HUES48 (cell line): ENCODE measurements at regions not wholly inside any gene's neighbourhood (a gene's known extent, or its start where the extent isn't known, plus 50 kb on each side); places are given as distances from the start of the nearest gene placed in this dataset.
"Not testable (repeated sequence)": the region's sequence is repeated elsewhere in the genome, so short reads cannot be mapped to it uniquely, and the experiment has no call there.

Experiments used
- H3K27ac ChIP-seq: one replicate; pipeline ENCODE4 v1.7.0; 2013; ENCODE audit warnings: low read depth, low read length, inconsistent platforms
- H3K27me3 ChIP-seq: 2 replicates; pipeline ENCODE4 v1.6.1; 2013; ENCODE audit warnings: mild to moderate bottlenecking, low read length; ENCODE audit not compliant: control insufficient read depth, insufficient read depth
- H3K36me3 ChIP-seq: 2 replicates; pipeline ENCODE4 v1.6.1; 2013; ENCODE audit warnings: low read length; ENCODE audit not compliant: control insufficient read depth, insufficient read depth
- H3K4me1 ChIP-seq: 2 replicates; pipeline ENCODE4 v1.6.1; 2013; ENCODE audit warnings: mild to moderate bottlenecking, low read length; ENCODE audit not compliant: control insufficient read depth, insufficient read depth
- H3K4me3 ChIP-seq: 2 replicates; pipeline ENCODE4 v1.5.1; 2013; ENCODE audit warnings: mild to moderate bottlenecking, low read depth, low read length
- H3K9ac ChIP-seq: 2 replicates; pipeline ENCODE4 v1.6.1; 2013; ENCODE audit warnings: mild to moderate bottlenecking, low read depth, low read length, moderate library complexity
- H3K9me3 ChIP-seq: 2 replicates; pipeline ENCODE4 v1.6.1; 2013; ENCODE audit warnings: low read length; ENCODE audit not compliant: control insufficient read depth, insufficient read depth

DNA sequence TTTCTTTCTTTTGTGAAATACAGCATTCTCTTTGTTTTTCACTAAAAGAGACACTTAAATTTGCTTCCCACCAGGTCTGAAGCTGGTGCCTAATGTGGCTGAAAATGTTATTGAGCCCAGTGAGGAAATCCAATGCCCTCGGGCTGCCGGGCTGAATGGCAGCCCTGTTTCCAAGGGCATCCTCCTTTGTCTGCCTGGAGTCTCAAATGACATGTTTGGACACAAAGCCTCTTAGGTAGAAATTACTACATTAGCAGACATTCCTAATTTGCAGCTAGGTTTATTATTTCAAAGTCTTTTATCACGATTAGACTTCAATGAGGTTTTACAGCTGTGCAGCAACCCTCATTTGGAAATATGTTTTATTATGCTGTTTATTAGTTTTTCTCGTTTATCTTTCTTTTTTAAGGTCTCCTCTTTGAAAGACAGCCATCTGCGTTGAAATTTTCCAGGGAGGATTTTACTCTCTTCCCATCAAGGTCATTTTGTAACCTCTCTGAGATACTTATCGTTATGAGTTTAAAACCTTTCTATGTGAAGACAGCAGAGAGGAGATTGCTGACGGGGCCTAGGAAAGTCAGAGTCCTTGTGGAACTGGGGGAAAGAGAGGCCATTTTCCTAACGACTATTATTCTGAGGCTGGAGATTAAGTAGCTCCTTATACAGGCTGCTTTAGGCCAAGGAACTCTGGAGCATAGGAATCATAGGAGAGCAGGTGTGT lies 59.0 kb upstream of the ZNF532 start:
- Histone ChIP-seq H3K9me3 (no peaks in the 10 kb centered on the region), H3K27me3 (no peaks in the 10 kb centered on the region), H3K27ac (no peak overlapping the region), H3K4me3 (no peak overlapping the region), H3K36me3 (no peaks in the 10 kb centered on the region), H3K4me1 (peaks cover 30% of the 10 kb centered on the region), H3K9ac (no peak overlapping the region)

DNA sequence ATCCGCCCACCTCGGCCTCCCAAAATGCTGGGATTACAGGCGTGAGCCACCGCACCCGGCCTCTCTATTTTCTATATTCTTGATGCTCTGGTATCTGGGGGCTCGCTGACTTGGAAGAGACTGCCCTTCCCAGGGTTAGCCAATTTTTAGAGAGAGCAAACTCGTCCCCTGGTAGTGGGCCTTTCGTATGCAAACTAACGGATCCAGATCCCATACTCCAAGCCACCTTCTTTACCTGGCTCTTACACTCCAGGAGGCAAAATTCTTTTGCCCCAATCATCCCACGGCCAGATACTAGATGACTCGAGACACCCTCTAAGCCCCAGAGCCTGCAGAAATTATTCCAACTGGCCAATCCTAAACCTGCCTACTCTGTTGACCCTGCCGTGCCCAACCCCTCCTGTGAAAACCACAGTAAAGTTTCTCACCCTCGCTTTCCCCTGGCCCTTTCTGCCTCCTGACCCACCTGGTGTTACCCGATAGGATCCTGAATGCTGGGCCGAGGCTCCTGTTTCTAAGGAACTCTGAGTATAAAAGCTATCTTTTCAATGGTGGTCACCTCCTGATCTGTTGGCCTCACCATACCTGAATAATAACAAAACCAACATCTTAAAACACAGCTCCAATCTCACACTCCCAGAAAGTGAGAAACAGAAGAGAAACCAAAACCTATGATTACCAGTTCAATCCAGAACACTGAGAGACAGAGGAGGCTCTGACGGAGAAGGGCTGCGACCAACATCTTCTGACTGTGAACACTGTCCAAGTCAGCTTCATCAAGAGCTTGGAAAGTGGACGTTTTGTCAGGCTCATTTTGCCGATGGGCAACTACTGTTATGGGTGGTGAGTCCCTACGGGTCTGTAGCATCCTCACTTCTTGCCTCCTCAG lies 57.6 kb upstream of the ZNF532 start:
- peaks cover 25% of the 10 kb centered on the region for H3K4me1 ChIP-seq
- H3K4me3 ChIP-seq = no peak overlapping the region
- H3K36me3 ChIP-seq = no peaks in the 10 kb centered on the region
- H3K27me3 ChIP-seq = no peaks in the 10 kb centered on the region
- no peaks in the 10 kb centered on the region for H3K9me3 ChIP-seq
- peak overlapping the region; percentile 47 for H3K27ac ChIP-seq
- H3K9ac ChIP-seq = no peak overlapping the region

DNA sequence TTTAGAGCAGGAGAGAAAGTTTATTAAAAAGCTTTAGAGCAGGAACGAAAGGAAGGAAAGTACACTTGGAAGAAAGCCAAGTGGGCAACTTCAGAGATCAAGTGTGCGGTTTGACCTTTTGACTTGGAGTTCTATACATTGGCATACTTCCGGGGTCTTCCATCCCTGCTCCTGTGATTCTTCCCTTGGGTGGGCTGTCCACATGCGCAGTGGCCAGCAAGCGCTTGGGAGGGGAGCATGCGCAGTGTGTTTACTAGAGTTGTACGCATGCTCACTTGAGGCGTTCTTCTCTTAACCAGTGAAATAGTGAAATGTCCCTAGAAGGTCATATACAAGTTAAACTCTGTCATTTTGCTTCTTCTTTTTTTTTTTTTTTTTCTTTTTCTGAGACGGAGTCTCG lies 56.9 kb upstream of the ZNF532 start:
- Histone ChIP-seq H3K9ac (no peak overlapping the region), H3K27me3 (no peaks in the 10 kb centered on the region), H3K27ac (no peak overlapping the region), H3K4me1 (peaks cover 25% of the 10 kb centered on the region), H3K36me3 (no peaks in the 10 kb centered on the region), H3K9me3 (no peaks in the 10 kb centered on the region), H3K4me3 (no peak overlapping the region)

DNA sequence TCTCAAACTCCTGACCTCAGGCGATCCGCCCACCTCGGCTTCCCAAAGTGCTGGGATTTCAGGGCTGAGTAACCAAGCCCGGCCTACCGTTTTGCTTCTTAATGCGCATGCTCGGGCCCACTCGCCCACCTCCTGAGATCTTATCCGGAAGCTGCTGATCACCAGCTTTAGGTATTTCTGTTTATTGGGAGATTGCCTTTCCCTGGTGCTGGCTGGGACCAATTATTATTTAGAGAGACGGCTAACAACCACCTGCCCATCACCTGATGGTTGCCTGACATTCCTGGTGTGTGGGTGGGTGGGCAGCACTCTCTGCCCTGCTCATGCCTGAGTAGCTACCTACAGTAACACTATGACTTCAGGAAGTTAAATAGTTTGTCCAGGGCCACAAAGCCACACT lies 56.3 kb upstream of the ZNF532 start:
- H3K27ac ChIP-seq = peak overlapping the region; percentile 77
- no peak overlapping the region for H3K4me3 ChIP-seq
- H3K36me3 ChIP-seq = no peaks in the 10 kb centered on the region

DNA sequence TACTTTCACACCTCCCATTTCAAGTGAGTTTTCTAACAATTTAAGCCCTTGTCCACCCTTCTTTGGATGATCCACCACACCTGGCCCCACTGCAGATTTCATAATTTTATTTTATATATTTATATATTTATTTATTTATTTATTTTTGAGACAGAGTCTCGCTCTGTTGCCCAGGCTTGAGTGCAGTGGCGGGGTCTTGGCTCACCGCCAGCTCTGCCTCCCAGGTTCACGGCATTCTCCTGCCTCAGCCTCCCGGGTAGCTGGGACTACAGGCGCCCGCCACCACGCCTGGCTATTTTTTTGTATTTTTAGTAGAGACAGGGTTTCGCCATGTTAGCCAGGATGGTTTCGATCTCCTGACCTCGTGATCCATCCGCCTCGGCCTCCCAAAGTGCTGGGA lies 52.8 kb upstream of the ZNF532 start:
- H3K4me3 ChIP-seq, H3K36me3 ChIP-seq, H3K27ac ChIP-seq, H3K9ac ChIP-seq, H3K27me3 ChIP-seq, H3K9me3 ChIP-seq: not testable (repeated sequence)
- H3K4me1 ChIP-seq = peaks cover 16% of the 10 kb centered on the region

More for the DNA sequence above, 56.3 kb upstream of the ZNF532 start:
- Histone ChIP-seq H3K9me3 (no peaks in the 10 kb centered on the region), H3K9ac (no peak overlapping the region), H3K27me3 (no peaks in the 10 kb centered on the region), H3K4me1 (peaks cover 25% of the 10 kb centered on the region)

GRCh38 chr18:58813105-58813504 lies 51.6 kb upstream of the ZNF532 start:
- no peak overlapping the region for H3K27ac ChIP-seq
- no peaks in the 10 kb centered on the region for H3K36me3 ChIP-seq
- no peaks in the 10 kb centered on the region for H3K27me3 ChIP-seq
- no peak overlapping the region for H3K4me3 ChIP-seq
- H3K9ac ChIP-seq = no peak overlapping the region
- peaks cover 9% of the 10 kb centered on the region for H3K4me1 ChIP-seq
- no peaks in the 10 kb centered on the region for H3K9me3 ChIP-seq

DNA sequence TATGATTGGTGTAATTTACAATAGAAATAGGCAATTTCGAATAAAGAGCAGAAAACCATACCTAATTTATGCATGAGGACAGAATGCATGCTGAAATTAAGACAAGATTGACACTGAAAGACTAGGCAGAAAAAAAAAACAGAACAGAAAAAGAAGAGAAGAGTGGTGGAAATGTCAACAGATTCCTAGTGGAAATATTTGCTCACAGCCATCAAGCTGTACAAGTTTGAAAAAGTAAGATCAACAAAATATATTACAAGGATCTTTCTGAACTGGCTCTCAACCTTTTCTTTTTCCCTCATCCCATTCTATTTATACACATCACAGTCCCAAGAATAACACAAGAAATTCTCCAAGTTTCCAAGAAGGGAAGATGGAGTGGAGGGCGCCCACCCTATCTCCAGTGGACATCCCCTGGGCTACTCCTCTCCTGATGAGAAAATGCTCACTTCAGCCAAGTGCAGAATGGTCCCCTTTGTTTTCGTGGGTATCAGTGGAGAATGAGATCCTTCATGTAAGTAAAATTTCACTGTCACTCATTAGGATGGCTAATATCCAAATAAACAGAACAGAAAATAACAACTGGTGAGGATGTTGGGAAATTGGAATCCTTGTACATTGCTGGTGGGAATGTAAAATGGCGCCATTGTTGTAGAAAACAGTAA lies 51.0 kb upstream of the ZNF532 start:
- H3K9me3 ChIP-seq = no peaks in the 10 kb centered on the region
- H3K4me1 ChIP-seq = peaks cover 8% of the 10 kb centered on the region
- no peak overlapping the region for H3K27ac ChIP-seq
- no peaks in the 10 kb centered on the region for H3K36me3 ChIP-seq
- H3K4me3 ChIP-seq = no peak overlapping the region
- no peaks in the 10 kb centered on the region for H3K27me3 ChIP-seq
- H3K9ac ChIP-seq = no peak overlapping the region

- H3K27me3 ChIP-seq = no peaks in the 10 kb centered on the region
- no peak overlapping the region for H3K27ac ChIP-seq
- H3K9ac ChIP-seq = no peak overlapping the region
- no peaks in the 10 kb centered on the region for H3K9me3 ChIP-seq
- no peak overlapping the region for H3K4me3 ChIP-seq
- H3K4me1 ChIP-seq = peaks cover 5% of the 10 kb centered on the region
- no peaks in the 10 kb centered on the region for H3K36me3 ChIP-seq
These were observed 50.4 kb upstream of the ZNF532 start for GRCh38 chr18:58814317-58814716.
